DND-41 (cell line): ENCODE measurements at regions not wholly inside any gene's neighbourhood (a gene's known extent, or its start where the extent isn't known, plus 50 kb on each side); places are given as distances from the start of the nearest gene placed in this dataset.

Experiments used
- CTCF ChIP-seq: IDR thresholded peaks from 2 replicates; pipeline ENCODE4 v1.5.1; 2012; ENCODE audit warnings: borderline replicate concordance, low read length, moderate library complexity, mild to moderate bottlenecking; ENCODE audit not compliant: poor library complexity, severe bottlenecking; ENCODE audit errors: extremely low read depth
- EZH2 ChIP-seq: IDR thresholded peaks from 3 replicates; pipeline ENCODE4 v1.6.1; 2012; ENCODE audit warnings: borderline replicate concordance, low read depth, mild to moderate bottlenecking, moderate library complexity, low read length, inconsistent platforms; ENCODE audit not compliant: severe bottlenecking

GRCh38 chr10:28139138-28139537 is 140.3 kb upstream of the ODAD2 start:
- no peak for TF ChIP-seq EZH2
- no peak for TF ChIP-seq CTCF
